ENCODE measurements at regions not wholly inside any gene's neighbourhood (a gene's known extent, or its start where the extent isn't known, plus 50 kb on each side); places are given as distances from the start of the nearest gene placed in this dataset.
"Not testable (repeated sequence)": the region's sequence is repeated elsewhere in the genome, so short reads cannot be mapped to it uniquely, and the experiment has no call there.

GRCh38 chr2:57251495-57251894 lies 795.1 kb upstream of the VRK2 start:
- TF ChIP-seq CTCF, POLR2A, POLR2AphosphoS5, EP300 (IDR thresholded peaks at IDR 0.05): not testable (repeated sequence)
